Esophagus muscularis mucosa (tissue), 3 donors: ENCODE measurements at regions not wholly inside any gene's neighbourhood (a gene's known extent, or its start where the extent isn't known, plus 50 kb on each side); places are given as distances from the start of the nearest gene placed in this dataset.
"Not testable (repeated sequence)": the region's sequence is repeated elsewhere in the genome, so short reads cannot be mapped to it uniquely, and the experiment has no call there.

Experiments
- EP300 ChIP-seq: sonication (generic); formaldehyde crosslinking; IDR thresholded peaks from one replicate; pipeline ENCODE4 v1.6.1; 2017; ENCODE audit warnings: antibody characterized with exemption
- POLR2A ChIP-seq: fragments of 450-650 bp; IDR thresholded peaks from one replicate; pipeline ENCODE4 v1.6.1; 2017; ENCODE audit warnings: antibody characterized with exemption, moderate library complexity, mild to moderate bottlenecking, low read depth
- POLR2AphosphoS5 ChIP-seq, 2 donors: sonication (generic); formaldehyde crosslinking; IDR thresholded peaks; one replicate each; pipeline ENCODE4 v1.6.1; 2017; ENCODE audit warnings: antibody characterized with exemption in 2 of 2

- TF ChIP-seq POLR2A; EP300; POLR2AphosphoS5 (IDR thresholded peaks at IDR 0.05): not testable (repeated sequence)
These were observed 203.6 kb downstream of the ANKRD30BL start for GRCh38 chr2:131958019-131958609.
